Endometrium (tissue), 2 donors: ENCODE measurements at regions not wholly inside any gene's neighbourhood (a gene's known extent, or its start where the extent isn't known, plus 50 kb on each side); places are given as distances from the start of the nearest gene placed in this dataset.
"Not testable (repeated sequence)": the region's sequence is repeated elsewhere in the genome, so short reads cannot be mapped to it uniquely, and the experiment has no call there.

Source experiments
- FAIRE-seq: peaks from 2 replicates; lab custom pipeline; 2012; peaks lifted over from hg19 to GRCh38; lab: Jason Lieb, UNC
- donor health status: control.
- donor health status: control.

DNA sequence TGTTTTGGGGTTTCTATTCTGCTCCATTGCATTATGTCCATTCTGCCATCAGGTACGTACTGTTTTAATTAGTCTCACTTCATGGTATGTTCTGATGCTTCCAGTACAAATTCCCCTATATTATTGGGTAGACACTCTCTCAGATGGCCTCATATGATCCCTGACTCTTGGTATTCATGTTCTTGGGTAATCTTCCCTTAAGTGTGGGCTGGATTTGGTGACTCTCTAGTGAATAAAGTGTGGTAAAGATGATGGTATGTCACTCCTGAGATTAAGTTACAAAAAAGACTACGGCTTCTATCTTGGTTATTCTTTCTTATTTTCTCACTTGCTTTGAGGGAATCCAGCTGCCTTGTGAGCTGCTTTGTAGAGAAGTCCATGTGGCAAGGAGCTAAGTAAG is 89.6 kb upstream of the TBC1D5 start:
- no peak for FAIRE-seq

DNA sequence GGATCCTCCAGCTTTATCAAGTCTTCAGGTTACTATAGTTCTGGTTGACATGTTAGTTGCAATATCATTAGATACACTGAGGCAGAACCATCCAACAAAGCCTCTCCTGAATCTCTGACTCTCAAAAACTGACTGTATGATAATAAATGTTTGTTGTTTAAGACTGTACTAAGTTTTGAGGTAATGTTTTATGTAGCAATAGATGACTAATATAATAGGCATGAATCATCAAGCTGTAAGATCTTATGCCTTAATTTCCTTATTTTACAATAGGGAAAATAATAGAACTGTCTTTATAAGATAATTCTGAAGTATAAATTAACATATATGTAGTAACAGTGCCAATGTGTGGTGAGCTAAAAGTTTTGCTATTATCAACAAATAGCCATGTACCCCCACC is 88.9 kb upstream of the TBC1D5 start:
- no peak for FAIRE-seq

GRCh38 chr3:17830788-17831187 is 88.4 kb upstream of the TBC1D5 start:
- FAIRE-seq: no peak

GRCh38 chr3:17828388-17828787 is 86.0 kb upstream of the TBC1D5 start:
- no peak for FAIRE-seq

- FAIRE-seq: no peak
Measured at GRCh38 chr3:17825298-17825697, 82.9 kb upstream of the TBC1D5 start.

DNA sequence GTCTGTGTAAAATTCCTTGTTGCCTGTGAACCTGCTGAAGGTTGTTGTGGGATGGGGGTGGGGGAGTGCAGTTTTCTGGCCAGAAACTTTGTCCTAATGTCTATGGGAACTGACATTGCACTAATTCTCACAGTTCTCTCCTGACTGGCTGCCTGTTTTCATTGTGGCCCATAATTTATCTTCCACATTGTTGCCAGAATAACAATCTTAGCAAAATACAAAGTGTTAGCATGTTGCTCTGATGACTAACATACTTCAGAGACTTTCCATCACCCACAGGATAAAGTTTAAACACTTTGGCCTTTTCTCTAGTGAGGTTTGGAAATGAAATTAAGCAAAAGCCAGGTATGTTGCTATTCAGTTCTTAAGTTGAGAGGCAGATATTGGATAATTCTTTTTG is 81.4 kb upstream of the TBC1D5 start:
- no peak for FAIRE-seq

GRCh38 chr3:17823036-17823435 is 80.6 kb upstream of the TBC1D5 start:
- FAIRE-seq: no peak

DNA sequence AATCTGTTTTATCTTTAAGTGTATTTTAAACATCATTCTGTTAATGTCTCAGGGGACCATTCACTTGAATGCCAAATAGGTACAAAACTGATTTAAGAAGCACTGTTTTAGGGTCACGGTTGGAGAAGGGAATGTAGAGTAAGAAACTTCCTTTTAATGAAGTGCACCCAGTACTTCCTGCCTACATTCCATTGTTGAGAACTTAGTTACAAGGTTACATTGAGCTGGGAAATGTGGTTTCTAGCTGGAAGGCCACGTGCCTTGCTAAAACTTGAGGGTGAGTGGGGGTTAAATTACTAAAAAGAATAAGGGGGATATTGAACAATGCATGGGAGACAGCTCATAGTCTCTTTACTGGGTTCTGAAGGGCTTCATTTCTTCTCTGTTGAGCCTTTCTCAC is 78.3 kb upstream of the TBC1D5 start:
- FAIRE-seq: no peak

- FAIRE-seq: no peak
Measured at GRCh38 chr3:17820275-17820674, 77.8 kb upstream of the TBC1D5 start.

DNA sequence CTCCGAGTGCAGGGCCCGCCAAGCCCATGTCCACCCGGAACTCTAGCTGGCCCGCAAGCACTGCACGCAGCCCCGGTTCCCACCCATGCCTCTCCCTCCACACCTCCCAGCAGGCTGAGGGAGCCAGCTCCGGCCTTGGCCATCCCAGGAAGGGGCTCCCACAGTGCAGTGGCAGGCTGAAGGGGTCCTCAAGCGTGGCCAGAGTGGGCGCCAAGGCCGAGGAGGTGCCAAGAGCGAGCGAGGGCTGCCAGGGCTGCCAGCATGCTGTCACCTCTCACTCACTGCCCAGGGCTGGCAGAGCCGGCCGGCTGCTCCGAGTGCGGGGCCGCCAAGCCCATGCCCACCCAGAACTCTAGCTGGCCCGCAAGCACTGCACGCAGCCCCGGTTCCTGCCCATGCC is 75.5 kb upstream of the TBC1D5 start:
- FAIRE-seq: not testable (repeated sequence)

DNA sequence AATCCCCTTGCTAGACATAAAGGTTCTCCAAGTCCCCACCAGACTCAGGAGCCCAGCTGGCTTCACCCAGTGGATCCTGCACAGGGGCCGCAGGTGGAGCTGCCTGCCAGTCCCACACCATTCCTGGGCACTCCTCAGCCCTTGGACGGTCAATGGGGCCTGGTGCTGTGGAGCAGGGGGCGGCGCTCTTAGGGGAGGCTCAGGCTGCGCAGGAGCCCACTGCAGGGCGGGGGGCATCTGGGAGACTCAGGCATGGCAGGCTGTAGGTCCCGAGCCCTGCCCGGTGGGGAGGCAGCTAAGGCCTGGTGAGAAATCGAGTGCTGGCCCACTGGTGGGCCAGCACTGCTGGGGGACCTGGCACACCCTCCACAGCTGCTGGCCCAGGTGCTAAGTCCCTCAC is 75.1 kb upstream of the TBC1D5 start:
- no peak for FAIRE-seq

DNA sequence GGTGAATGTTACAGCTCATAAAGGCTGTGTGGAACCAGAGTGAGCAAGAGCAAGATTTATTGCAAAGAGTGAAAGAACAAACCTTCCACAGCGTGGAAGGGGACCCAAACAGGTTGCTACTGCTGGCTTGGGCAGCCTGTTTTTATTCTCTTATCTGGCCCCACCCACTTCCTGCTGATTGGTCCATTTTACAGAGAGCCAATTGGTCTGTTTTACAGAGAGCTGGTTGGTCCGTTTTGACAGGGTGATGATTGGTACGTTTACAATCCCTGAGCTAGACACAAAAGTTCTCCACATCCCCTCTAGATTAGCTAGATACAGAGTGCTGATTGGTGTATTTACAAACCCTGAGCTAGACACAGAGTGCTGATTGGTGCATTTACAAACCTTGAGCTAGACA is 74.4 kb upstream of the TBC1D5 start:
- not testable (repeated sequence) for FAIRE-seq

GRCh38 chr3:17812328-17812727 is 69.9 kb upstream of the TBC1D5 start:
- not testable (repeated sequence) for FAIRE-seq

GRCh38 chr3:17811646-17812045 is 69.2 kb upstream of the TBC1D5 start:
- FAIRE-seq: no peak

DNA sequence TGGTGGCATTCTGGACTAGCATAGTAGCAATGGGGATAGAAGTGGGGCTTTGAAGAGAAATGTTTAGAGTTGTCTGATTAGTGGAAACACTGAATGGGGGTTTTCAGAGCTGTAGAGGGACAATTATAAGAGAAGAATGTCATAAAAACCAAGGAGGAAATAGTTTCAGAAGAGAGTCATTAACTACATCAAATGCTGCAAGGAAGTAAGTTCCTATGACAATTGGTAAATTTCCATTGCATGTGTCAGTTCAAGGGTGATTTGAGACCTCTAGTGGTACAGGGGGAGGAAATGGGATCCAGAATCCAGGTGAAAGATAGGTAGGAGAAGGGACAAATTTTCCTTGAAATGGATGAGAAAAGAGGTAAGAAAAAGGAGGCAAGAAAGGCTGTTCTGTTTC is 68.3 kb upstream of the TBC1D5 start:
- no peak for FAIRE-seq

- no peak for FAIRE-seq
Measured at GRCh38 chr3:17808994-17809393, 66.6 kb upstream of the TBC1D5 start.

GRCh38 chr3:17806876-17807275 is 64.4 kb upstream of the TBC1D5 start:
- no peak for FAIRE-seq

DNA sequence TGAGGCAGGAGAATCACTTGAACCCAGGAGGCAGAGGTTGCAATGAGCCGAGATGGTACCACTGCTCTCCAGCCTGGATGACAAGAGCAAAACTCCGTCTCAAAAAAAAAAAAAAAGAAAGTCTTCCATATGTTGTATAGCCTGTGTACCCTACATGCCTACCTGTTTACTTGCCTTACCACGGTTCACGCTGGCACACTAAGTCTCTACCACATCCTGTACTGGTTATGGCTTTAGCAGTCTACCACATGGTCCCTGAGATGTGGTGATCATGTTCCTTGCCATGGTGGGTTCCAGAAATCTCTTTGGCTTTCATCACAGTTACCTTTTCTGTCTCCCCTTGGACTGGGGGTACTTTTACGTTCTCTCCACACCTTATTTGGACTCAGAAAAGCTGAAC is 63.8 kb upstream of the TBC1D5 start:
- FAIRE-seq: no peak

- no peak for FAIRE-seq
Measured at GRCh38 chr3:17805461-17805940, 63.1 kb upstream of the TBC1D5 start.

DNA sequence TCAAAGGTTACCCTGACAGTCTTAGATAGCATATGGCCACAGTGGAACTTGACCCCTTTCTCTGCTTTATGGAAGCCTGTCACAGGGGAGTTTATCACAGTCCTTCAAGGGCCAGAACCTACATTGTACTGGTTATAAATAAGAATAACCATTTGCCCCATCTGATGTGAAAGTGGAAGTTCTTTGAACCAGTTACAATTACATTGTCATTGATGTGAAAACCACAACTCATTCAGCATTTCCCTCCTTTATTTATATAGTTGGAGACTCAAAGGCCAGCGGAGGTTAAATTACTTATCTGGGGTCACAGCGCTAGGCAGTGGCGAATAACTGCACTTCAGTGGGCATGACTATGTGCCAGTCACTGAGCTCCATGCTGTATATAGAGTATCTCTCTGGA is 60.5 kb upstream of the TBC1D5 start:
- FAIRE-seq: no peak

DNA sequence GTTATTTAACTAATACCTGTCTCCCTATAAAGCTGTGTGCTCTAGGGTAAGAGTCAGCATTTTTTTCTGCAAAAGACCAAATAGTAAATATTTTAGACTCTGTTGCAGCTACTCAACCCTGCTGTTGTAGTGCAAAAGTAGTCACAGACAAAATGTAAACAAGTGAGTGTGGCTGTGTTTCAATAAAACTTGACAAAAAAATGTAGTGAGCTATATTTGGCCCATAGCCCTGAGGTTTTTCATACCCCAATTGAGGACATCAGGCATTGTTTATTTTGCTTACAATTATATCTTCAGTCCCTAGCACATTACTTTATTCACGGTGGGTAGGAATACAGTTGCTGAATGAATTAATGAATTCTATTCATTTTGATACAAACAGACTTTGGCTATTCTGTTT is 58.7 kb upstream of the TBC1D5 start:
- FAIRE-seq: no peak

GRCh38 chr3:17800232-17800631 is 57.8 kb upstream of the TBC1D5 start:
- no peak for FAIRE-seq

GRCh38 chr3:17799312-17799711 is 56.9 kb upstream of the TBC1D5 start:
- FAIRE-seq: no peak

DNA sequence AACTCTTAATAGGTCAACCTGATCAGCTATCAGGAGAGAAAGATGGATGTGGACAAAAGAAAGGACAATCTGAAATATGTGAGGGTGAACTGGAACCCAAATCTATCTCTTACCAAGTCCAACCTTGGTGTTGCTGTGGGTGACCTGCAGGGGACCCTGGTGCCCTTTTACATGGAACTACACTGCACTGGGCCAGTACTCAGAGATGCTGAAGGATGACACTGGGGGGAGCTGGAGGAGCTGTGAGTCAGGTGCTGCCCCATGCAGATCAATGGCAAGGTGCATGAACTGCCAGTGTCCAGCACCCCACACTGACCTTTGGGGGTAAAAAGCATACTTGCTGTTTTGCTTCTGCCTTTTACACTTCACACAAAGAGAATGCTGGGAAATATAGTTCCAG is 55.6 kb upstream of the TBC1D5 start:
- FAIRE-seq: no peak

GRCh38 chr3:17795711-17796110 is 53.3 kb upstream of the TBC1D5 start:
- FAIRE-seq: no peak
